ENCODE measurements at regions not wholly inside any gene's neighbourhood (a gene's known extent, or its start where the extent isn't known, plus 50 kb on each side); places are given as distances from the start of the nearest gene placed in this dataset.

DNA sequence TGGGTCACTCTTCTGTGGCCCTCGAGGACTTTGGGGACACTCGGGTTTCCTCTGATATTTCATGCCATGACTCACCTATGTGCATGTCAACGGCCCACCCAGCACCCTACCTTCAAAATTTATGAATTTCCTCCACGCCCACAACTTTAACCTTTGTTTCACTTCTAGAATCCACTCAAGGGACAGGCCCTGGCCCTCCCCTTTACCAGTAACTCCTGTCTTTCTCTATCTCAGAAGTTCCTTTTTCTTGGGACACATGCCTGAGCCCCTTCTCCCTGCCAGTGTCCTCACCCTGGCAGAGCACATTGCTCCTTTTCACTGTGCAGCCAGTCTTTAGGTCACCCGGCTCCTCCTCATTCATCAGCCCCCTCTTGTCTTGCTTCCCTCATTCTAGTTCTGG is 282.5 kb upstream of the KLF6 start:
- TF ChIP-seq, protein P1, sequence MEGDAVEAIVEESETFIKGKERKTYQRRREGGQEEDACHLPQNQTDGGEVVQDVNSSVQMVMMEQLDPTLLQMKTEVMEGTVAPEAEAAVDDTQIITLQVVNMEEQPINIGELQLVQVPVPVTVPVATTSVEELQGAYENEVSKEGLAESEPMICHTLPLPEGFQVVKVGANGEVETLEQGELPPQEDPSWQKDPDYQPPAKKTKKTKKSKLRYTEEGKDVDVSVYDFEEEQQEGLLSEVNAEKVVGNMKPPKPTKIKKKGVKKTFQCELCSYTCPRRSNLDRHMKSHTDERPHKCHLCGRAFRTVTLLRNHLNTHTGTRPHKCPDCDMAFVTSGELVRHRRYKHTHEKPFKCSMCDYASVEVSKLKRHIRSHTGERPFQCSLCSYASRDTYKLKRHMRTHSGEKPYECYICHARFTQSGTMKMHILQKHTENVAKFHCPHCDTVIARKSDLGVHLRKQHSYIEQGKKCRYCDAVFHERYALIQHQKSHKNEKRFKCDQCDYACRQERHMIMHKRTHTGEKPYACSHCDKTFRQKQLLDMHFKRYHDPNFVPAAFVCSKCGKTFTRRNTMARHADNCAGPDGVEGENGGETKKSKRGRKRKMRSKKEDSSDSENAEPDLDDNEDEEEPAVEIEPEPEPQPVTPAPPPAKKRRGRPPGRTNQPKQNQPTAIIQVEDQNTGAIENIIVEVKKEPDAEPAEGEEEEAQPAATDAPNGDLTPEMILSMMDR (IDR thresholded peaks at IDR 0.05 in 4 of 5, conservative IDR thresholded peaks at IDR 0.05 in 1 of 5) = no peak
- no peak for TF ChIP-seq POLR2A (IDR thresholded peaks at IDR 0.05)
